ENCODE measurements at regions not wholly inside any gene's neighbourhood (a gene's known extent, or its start where the extent isn't known, plus 50 kb on each side); places are given as distances from the start of the nearest gene placed in this dataset.

- H3K4me3 ChIP-seq (ENCODE audit: low read depth, low read length), result no peak overlapping the region
- DNase-seq (ENCODE audit: low read depth), result no peak
- no peak for TF ChIP-seq CTCF (conservative IDR thresholded peaks at IDR 0.05; ENCODE audit: low read depth, low read length)
Measured at GRCh38 chr2:156663757-156664409, 227.7 kb downstream of the GPD2 start.

- TF ChIP-seq CTCF (conservative IDR thresholded peaks at IDR 0.05; ENCODE audit: low read depth, low read length), result no peak
- no peak overlapping the region for H3K4me3 ChIP-seq (ENCODE audit: low read depth, low read length)
- no peak for DNase-seq (ENCODE audit: low read depth)
Measured at GRCh38 chr2:156666130-156666785, 230.1 kb downstream of the GPD2 start.

- TF ChIP-seq CTCF (conservative IDR thresholded peaks at IDR 0.05; ENCODE audit: low read depth, low read length), result no peak
- H3K4me3 ChIP-seq (ENCODE audit: low read depth, low read length), result no peak overlapping the region
Measured at GRCh38 chr2:156670104-156670503, 233.9 kb downstream of the GPD2 start.

GRCh38 chr2:156671706-156672361 lies 235.7 kb downstream of the GPD2 start:
- TF ChIP-seq CTCF (conservative IDR thresholded peaks at IDR 0.05; ENCODE audit: low read depth, low read length), result no peak
- DNase-seq (ENCODE audit: low read depth), result no peak
- no peak overlapping the region for H3K4me3 ChIP-seq (ENCODE audit: low read depth, low read length)

More at GRCh38 chr2:156670104-156670503, 233.9 kb downstream of the GPD2 start:
- DNase-seq (ENCODE audit: low read depth), result no peak

GRCh38 chr2:156672556-156673332 lies 236.6 kb downstream of the GPD2 start:
- TF ChIP-seq CTCF (conservative IDR thresholded peaks at IDR 0.05; ENCODE audit: low read depth, low read length), result no peak
- DNase-seq (ENCODE audit: low read depth), result no peak
- no peak overlapping the region for H3K4me3 ChIP-seq (ENCODE audit: low read depth, low read length)

GRCh38 chr2:156673333-156673615 lies 237.1 kb downstream of the GPD2 start:
- TF ChIP-seq CTCF (conservative IDR thresholded peaks at IDR 0.05; ENCODE audit: low read depth, low read length), result no peak
- no peak for DNase-seq (ENCODE audit: low read depth)

More at GRCh38 chr2:156673333-156673615, 237.1 kb downstream of the GPD2 start:
- H3K4me3 ChIP-seq (ENCODE audit: low read depth, low read length), result no peak overlapping the region
